OCI-M1 (cell line): ENCODE measurements at regions not wholly inside any gene's neighbourhood (a gene's known extent, or its start where the extent isn't known, plus 50 kb on each side); places are given as distances from the start of the nearest gene placed in this dataset.

ENCODE experiments used
- DNase-seq: peaks from one replicate; lab custom pipeline; 2025; lab: John Stamatoyannopoulos, UW

DNA sequence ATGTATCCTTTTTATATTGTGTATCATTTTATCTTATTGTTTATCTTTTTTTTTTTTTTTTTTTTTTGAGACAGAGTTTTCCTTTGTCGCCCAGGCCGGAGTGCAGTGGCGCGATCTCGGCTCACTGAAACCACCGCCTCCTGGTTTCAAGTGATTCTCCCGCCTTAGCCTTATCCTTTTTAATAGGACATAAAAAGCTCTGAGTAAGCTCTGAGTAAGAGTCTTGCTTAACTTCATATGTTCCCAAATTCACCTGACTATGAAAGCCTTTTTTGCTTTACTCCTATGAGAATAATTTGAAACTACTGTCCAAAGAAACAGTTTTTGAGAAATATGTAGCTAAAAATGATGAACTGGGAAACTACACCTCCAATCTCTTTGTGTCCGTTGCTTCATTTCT lies 525.5 kb downstream of the IRS1 start:
- DNase-seq = no peak

- DNase-seq = no peak
Observed at GRCh38 chr2:226273440-226273839, 526.2 kb downstream of the IRS1 start.

GRCh38 chr2:226272435-226272834 lies 527.2 kb downstream of the IRS1 start:
- no peak for DNase-seq

DNA sequence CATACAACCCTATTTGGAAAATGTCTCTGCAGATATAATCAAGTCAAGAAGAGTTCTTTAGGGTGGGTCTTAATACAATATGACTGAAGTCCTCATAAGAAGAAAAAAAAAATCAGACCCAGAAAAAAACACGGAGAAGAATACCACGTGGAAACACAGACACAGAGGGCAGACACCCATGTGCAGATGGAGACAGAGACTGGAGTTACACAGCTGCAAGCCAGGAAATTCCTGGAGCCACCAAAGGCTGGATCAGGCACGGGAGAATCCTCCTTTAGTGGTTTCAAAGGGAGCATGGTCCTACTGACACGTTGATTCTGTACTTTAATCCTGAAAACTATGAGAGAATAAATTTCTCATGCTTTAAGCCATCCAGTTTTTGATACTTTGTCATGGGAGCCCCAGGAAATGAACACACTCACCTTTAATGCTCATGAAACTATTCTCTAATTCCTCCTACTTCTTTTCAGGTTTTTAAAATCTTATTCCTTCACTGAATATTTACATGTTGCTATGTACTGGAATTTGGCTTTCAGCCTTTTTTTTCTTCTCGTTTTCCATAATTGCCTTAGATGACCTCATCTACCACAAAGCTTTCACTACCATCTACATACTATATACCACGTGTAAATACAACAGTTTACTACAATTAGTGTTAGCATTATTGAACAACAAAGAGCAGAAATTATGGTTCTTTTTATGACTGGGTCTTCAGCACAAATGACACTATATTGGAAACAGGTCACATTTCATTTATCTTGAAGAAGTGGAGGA lies 529.1 kb downstream of the IRS1 start:
- DNase-seq = no peak

- no peak for DNase-seq
Observed at GRCh38 chr2:226267516-226268289, 531.9 kb downstream of the IRS1 start.

DNA sequence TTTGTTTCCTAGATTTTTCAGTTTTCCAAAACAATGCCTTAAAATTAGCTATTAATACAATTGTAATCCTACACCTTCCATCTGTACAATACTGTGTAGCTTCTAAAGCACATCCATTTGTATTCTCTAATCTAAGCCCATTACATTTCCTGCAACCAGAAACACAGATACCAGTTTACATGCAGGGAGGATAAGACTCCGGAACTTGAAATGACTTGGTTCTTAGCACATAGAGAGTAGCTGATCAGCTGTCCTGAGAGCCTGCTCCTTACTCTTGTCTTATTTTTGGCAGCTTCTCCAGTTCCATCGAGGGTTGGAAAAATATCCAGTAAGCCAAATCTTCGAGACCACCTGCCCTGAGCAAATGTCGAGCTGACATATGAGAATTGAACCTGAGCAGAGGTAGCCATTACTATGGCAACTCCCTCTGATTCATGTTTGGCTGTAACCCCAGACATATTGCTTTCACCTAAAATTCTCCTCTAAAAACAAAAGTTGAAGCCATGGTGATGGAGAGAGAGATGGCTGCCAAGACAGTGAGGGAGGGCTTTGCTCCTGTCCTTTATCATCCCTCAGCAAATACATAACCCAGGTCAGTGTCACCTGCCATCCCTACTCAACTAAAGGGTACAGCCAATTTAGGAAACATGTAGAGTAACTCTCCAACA lies 542.8 kb downstream of the IRS1 start:
- DNase-seq = no peak

- DNase-seq = no peak
Observed at GRCh38 chr2:226256237-226256636, 543.4 kb downstream of the IRS1 start.

DNA sequence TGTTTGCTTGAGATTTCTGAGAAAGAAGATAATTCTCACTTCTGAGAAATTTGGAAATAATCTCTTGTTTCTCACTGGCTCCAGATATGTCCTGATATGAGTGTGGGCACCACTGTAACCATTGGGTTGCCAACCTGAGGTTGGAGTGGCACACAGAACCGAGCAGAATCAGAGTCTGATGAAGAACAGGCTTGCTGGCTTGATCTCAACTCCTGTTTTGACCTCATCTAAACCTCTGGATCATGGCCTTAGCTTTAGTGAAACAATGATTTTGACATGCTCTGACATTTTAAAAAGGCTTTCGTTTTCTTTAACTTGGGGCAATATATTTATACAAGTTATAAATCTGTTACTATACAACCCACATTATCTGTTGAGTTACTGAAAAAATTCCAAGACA lies 548.0 kb downstream of the IRS1 start:
- no peak for DNase-seq

DNA sequence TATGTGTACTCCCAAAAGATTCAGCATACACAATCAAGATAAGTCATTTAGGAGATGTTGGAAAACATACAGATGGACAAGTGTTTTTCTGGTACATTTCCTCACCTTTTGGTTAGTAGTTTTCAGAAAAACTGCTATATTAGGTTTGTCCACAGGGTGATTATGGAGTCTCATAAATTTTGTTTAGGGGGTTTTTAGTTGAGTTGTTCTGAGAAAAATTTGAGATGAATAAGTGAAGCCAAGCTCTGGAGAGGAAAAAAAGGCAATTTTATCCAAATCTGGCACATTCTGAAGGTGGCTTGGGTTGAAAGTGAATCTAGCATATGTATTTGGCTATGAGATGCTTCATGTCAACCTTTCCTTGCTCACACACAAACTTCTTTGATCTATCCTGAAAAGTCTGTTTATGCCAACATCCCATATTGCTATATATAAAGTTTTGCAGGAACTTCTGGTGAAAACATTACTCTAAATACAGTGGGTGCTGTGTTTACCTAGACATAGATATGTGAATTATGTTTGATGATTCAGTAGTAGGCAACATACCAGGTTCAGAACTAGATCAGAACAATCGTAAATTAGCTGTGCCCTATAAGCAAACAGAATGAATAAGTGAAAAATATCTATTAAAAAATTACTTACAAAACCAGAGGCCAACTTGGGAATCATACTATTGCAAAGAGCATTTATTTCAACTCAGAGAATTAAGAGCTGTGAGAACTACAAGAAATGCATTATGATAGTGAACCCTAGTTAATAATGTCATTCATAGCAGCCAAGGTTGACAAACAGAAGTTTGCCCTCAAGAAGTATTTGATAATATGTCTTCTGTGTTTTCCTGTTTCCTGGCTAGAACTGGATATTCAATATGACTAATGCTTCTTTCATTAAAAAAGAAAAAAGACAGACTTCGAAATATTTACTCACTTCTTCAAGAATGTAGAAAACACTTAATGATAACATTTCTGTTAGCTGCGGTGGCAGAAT lies 552.0 kb downstream of the IRS1 start:
- no peak for DNase-seq

- peak; percentile 9 for DNase-seq
Observed at GRCh38 chr2:226234187-226234586, 565.4 kb downstream of the IRS1 start.

DNA sequence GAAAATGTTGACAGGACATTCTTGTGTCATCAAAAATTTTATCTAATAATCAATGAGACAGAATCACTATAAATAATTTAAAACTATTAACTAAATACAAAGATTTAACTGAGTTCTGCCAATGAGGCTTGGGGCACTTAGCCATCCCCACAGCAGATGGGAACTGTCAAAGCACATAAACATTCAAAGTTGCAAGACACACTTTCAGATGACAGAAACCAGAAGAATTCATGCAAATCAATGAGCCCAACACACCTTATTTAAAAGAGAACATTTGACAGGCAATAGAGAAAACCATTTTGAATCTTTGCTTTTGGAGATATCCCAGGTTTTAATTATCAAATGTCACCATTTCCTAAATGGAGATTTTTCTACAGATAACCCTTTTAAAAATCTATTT lies 566.2 kb downstream of the IRS1 start:
- no peak for DNase-seq

DNA sequence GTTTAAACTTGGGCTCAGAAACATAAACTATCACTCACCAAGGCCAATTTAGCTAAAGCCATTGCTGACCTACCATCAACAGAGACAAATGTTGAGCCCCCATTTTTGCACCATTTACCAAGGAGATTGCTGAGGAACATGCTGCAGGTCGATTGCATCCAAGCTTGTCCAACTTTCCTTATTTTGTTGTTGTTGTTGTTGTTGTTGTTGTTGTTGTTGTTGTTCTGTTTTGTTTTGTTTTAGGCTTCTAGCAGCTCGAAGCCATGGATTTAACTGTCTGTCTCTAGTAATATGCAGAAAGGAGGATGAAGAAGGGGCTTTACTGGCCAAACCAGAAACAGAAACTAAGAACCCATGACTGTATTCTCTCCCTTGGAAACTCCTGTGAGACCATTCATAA lies 571.5 kb downstream of the IRS1 start:
- DNase-seq = no peak

- no peak for DNase-seq
Observed at GRCh38 chr2:226227341-226227740, 572.3 kb downstream of the IRS1 start.

DNA sequence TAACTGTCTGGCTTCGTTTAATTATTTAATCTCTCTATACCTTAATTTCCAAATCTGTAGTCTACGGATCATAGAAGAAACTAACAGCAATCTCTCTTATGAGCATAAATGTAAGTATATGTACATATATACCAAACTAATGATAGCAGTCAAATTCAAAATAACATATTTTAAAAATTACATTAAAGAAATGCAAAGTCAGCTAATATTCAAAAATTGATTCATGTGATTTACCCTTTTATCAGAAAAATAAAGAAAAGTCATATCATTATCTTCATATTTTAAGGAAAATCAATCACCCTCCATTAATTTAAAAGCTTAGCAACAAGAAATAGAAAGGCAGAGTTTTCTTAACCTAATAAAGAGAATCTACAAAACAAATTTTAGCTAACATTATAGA lies 575.9 kb downstream of the IRS1 start:
- DNase-seq = no peak

- no peak for DNase-seq
Observed at GRCh38 chr2:226220511-226220910, 579.1 kb downstream of the IRS1 start.

DNA sequence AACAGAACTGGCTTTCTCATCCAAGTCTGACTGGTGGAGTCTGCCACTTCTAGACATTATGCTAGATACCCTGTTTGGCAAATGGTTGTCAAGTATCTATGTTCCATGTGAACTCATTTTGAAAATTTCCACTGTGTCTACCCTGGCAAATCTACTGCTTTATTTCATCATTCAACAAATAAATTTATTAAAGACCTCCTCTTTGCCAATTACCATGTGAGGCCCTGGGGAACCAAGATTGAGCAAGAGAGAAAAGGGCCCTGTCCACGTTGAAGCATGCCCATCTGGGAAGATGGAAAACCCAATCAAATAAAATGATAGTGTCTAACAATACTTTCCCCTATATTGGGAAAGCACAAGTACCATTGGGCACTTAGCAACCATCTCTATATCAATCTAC lies 582.4 kb downstream of the IRS1 start:
- DNase-seq = no peak

DNA sequence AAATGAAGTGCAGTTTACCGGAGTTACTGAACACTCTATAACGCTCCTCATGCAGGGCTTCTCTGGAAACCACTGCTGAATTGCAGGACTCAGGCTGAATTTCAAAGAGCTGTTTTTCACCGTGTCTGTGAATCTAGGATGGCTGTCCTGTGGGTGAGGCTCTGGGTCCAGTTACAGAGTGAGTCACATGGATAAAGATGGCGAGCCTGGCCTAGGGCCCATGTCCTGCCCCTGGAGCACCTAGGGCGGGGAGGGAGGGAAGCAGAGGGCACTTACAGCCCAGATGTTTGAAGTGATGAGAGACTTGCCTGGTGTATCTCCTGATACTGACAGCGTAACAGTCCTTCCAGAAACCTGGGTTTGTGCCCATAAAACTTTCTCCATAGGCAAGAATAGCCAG lies 583.0 kb downstream of the IRS1 start:
- no peak for DNase-seq

DNA sequence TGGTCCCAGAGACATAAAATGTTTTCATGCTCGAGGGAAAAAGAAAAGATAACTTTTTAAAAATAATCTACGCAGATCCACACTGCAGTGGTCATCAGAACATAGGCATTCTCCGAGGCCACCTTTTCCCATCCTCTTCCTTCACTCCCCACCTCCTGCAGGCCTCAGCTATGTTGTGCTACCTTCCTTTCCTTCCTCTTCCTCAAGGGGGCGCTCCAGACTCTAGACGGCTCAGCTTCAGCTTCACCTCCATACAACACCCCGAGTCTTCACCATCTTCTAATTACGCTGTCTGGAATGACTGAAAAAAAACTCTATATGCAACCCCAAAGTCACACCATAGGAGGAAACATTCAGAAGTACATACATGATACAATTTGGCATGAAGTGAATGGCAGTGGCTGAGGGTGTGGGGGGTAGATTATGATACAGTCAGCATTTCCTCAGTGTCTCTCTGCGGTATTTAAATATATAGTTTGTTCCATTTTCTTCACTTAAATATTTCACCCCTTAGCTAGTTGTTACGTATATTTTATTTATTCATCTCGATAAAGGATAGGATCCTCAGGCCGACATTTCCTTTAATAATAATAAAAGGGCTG lies 583.6 kb downstream of the IRS1 start:
- peak; percentile 84 for DNase-seq

GRCh38 chr2:226213717-226214116 lies 585.9 kb downstream of the IRS1 start:
- DNase-seq = no peak

GRCh38 chr2:226211439-226211838 lies 588.2 kb downstream of the IRS1 start:
- DNase-seq = no peak

- peak; percentile 8 for DNase-seq
Observed at GRCh38 chr2:226208726-226209125, 590.9 kb downstream of the IRS1 start.
